Ishikawa (cell line): ENCODE measurements at regions not wholly inside any gene's neighbourhood (a gene's known extent, or its start where the extent isn't known, plus 50 kb on each side); places are given as distances from the start of the nearest gene placed in this dataset.

Experiments used
- CEBPB ChIP-seq: IDR thresholded peaks from 2 replicates; pipeline ENCODE4 v1.6.1; 2012
- CREB1 ChIP-seq: IDR thresholded peaks from 2 replicates; pipeline ENCODE4 v1.6.1; 2012; ENCODE audit warnings: low read depth
- EP300 ChIP-seq: IDR thresholded peaks from 2 replicates; pipeline ENCODE4 v1.6.1; 2012; ENCODE audit warnings: borderline replicate concordance
- FOXM1 ChIP-seq: IDR thresholded peaks from 2 replicates; pipeline ENCODE4 v1.6.1; 2012; ENCODE audit warnings: low read depth, borderline replicate concordance
- NFIC ChIP-seq: IDR thresholded peaks from 2 replicates; pipeline ENCODE4 v1.6.1; 2012
- RAD21 ChIP-seq: IDR thresholded peaks from 2 replicates; pipeline ENCODE4 v1.6.1; 2012; ENCODE audit warnings: low read depth
- REST ChIP-seq: IDR thresholded peaks from 2 replicates; pipeline ENCODE4 v1.6.1; 2012; ENCODE audit warnings: low read depth, mild to moderate bottlenecking
- TAF1 ChIP-seq: IDR thresholded peaks from 2 replicates; pipeline ENCODE4 v1.6.1; 2012; ENCODE audit warnings: low read depth, mild to moderate bottlenecking
- TCF12 ChIP-seq: IDR thresholded peaks from 2 replicates; pipeline ENCODE4 v1.6.1; 2012; ENCODE audit warnings: low read depth
- TEAD4 ChIP-seq: IDR thresholded peaks from 2 replicates; pipeline ENCODE4 v1.6.1; 2012
- YY1 ChIP-seq: IDR thresholded peaks from 2 replicates; pipeline ENCODE4 v1.6.1; 2012; ENCODE audit warnings: low read depth
- TF ChIP-seq, protein P1 (sequence below): IDR thresholded peaks from 2 replicates; pipeline ENCODE4 v1.6.1; 2012
- TF ChIP-seq, protein P2 (sequence below): IDR thresholded peaks from 2 replicates; pipeline ENCODE4 v1.6.1; 2012

DNA sequence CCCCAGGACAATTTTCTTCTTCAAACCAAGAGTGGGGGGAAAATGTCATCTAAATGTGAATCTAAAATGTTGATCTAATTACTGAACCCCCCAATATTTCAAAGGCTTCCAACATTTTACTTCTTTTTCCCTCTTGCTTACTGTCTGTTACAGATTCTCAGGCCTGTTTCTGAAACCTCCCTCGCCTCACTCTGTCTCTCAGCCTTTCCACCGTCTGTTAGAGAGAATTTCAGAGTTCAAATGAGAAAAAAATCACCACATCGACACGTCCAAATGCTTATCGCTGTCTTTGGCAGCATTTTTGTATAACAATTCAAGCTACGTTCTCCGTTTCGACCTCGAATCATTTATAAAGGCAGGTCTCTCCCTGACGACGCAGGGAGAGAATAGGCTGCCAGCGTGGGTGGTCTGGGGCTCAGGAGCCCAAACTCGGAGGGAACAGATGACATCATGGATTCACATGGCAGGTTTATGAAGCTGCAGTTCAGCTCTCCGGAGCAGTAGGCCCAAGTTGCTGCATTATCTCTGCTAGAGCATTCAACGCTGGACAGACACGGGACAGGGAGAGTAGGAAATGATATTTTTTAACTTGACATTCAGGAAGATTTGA, 139.8 kb downstream of the GAS1 start:
- TF ChIP-seq, protein P1, sequence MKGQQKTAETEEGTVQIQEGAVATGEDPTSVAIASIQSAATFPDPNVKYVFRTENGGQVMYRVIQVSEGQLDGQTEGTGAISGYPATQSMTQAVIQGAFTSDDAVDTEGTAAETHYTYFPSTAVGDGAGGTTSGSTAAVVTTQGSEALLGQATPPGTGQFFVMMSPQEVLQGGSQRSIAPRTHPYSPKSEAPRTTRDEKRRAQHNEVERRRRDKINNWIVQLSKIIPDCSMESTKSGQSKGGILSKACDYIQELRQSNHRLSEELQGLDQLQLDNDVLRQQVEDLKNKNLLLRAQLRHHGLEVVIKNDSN = no peak
- TF ChIP-seq EP300 = no peak
- TF ChIP-seq, protein P2, sequence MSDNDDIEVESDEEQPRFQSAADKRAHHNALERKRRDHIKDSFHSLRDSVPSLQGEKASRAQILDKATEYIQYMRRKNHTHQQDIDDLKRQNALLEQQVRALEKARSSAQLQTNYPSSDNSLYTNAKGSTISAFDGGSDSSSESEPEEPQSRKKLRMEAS = no peak
- no peak for TF ChIP-seq REST
- no peak for TF ChIP-seq YY1
- TF ChIP-seq TEAD4 = no peak
- no peak for TF ChIP-seq CREB1
- no peak for TF ChIP-seq TAF1
- TF ChIP-seq RAD21 = no peak
- TF ChIP-seq NFIC = no peak
- no peak for TF ChIP-seq FOXM1
- no peak for TF ChIP-seq TCF12
- no peak for TF ChIP-seq CEBPB
